CD8-positive, alpha-beta memory T cell (primary cell): ENCODE measurements at regions not wholly inside any gene's neighbourhood (a gene's known extent, or its start where the extent isn't known, plus 50 kb on each side); places are given as distances from the start of the nearest gene placed in this dataset.
"Not testable (repeated sequence)": the region's sequence is repeated elsewhere in the genome, so short reads cannot be mapped to it uniquely, and the experiment has no call there.

Source experiments
- CTCF ChIA-PET: fragments of 350-600 bp; sonication (Branson Sonifier 250); formaldehyde crosslinking; loops from one replicate; lab custom pipeline; 2021; ENCODE audit warnings: antibody characterized with exemption; lab: Charles Lee
- POLR2A ChIA-PET: fragments of 350-600 bp; sonication (Branson Sonifier 250); formaldehyde crosslinking; loops from one replicate; lab custom pipeline; 2021; ENCODE audit warnings: antibody characterized with exemption; lab: Charles Lee
- DNase-seq, 5 donors: peaks; one replicate each; pipeline versions ENCODE4 v3.0.0 to v3.0.0-alpha.2; 2020 to 2022; ENCODE audit warnings: mixed read lengths in 1 of 5
- H3K27ac ChIP-seq: one replicate; pipeline ENCODE4 v1.7.0; 2013; ENCODE audit warnings: low read depth, mild to moderate bottlenecking, low read length, moderate library complexity
- H3K27me3 ChIP-seq: 2 replicates; pipeline ENCODE4 v1.7.0; 2013; ENCODE audit warnings: low read length, mild to moderate bottlenecking; ENCODE audit not compliant: insufficient read depth, poor library complexity, severe bottlenecking
- H3K36me3 ChIP-seq: 2 replicates; pipeline ENCODE4 v1.7.0; 2013; ENCODE audit warnings: mild to moderate bottlenecking, low read length, moderate library complexity; ENCODE audit not compliant: insufficient read depth
- H3K4me1 ChIP-seq: 2 replicates; pipeline ENCODE4 v1.7.0; 2013; ENCODE audit warnings: mild to moderate bottlenecking, low read length, moderate library complexity; ENCODE audit not compliant: insufficient read depth
- H3K4me3 ChIP-seq: 2 replicates; pipeline ENCODE4 v1.7.0; 2013; ENCODE audit warnings: mild to moderate bottlenecking, low read length
- H3K9me3 ChIP-seq: 2 replicates; pipeline ENCODE4 v1.7.0; 2013; ENCODE audit warnings: mild to moderate bottlenecking, low read length
- H3K27ac Mint-ChIP-seq, 8 donors: one replicate each; pipeline ENCODE4 v1.8.0; 2020 to 2021; ENCODE audit warnings: mixed read lengths in 8 of 8, mild to moderate bottlenecking in 6 of 8, inconsistent platforms in 3 of 8, moderate library complexity in 3 of 8
- H3K27me3 Mint-ChIP-seq, 2 donors: one replicate each; pipeline ENCODE4 v1.8.0; 2020 to 2021; ENCODE audit warnings: mixed read lengths in 2 of 2, mild to moderate bottlenecking in 1 of 2, moderate library complexity in 1 of 2
- H3K36me3 Mint-ChIP-seq, 3 donors: one replicate each; pipeline ENCODE4 v1.8.0; 2020 to 2021; ENCODE audit warnings: mixed read lengths in 3 of 3, inconsistent platforms in 1 of 3, mild to moderate bottlenecking in 1 of 3
- H3K4me1 Mint-ChIP-seq, 3 donors: one replicate each; pipeline ENCODE4 v1.8.0; 2020 to 2021; ENCODE audit warnings: mixed read lengths in 3 of 3, inconsistent platforms in 1 of 3, mild to moderate bottlenecking in 1 of 3
- H3K4me3 Mint-ChIP-seq, 7 donors: one replicate each; pipeline ENCODE4 v1.8.0; 2020 to 2021; ENCODE audit warnings: mixed read lengths in 7 of 7, mild to moderate bottlenecking in 6 of 7, moderate library complexity in 4 of 7, inconsistent platforms in 2 of 7
- H3K9me3 Mint-ChIP-seq, 5 donors: one replicate each; pipeline ENCODE4 v1.8.0; 2020 to 2022; ENCODE audit warnings: mixed read lengths in 5 of 5, mild to moderate bottlenecking in 3 of 5, moderate library complexity in 2 of 5, inconsistent platforms in 1 of 5

DNA sequence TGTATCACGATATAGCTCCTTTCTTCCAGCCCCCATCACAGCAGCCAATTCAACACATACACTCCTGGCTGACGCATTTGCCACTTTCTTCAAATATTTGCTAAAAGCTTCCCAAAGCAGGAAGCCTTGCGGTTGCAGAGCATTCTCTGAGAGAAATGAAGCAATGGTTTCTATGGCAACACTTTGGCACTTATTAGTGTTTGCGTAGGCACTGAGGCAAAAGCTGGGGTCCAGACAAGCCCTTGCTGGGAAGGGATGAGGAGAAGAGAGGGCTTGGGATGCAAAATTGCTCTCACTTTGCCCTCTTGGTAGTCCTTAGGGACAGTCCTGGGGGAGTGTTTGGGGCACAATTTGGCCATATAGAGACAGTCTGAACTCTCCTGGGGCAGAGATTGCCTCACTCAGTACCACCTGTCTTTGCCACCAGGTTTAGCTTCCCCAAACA is 55.0 kb upstream of the PAK3 start:
- Mint-ChIP-seq H3K4me1 (peaks cover 0 to 15% (median 5%) of the 10 kb centered on the region in 3 donors), H3K27ac (peak overlapping the region in 4 of 8 donors; percentile 38 to 80 (median 42)), H3K9me3 (no peaks in the 10 kb centered on the region), H3K36me3 (no peaks in the 10 kb centered on the region), H3K27me3 (peaks cover 0 to 2% of the 10 kb centered on the region in 2 donors), H3K4me3 (peak overlapping the region in 3 of 7 donors; percentile 22 to 65 (median 55))
- H3K4me1 ChIP-seq = no peaks in the 10 kb centered on the region
- DNase-seq = peak in 4 of 5 donors; percentile 0 to 44 (median 32)
- H3K27me3 ChIP-seq = no peaks in the 10 kb centered on the region
- H3K27ac ChIP-seq = no peak overlapping the region
- H3K4me3 ChIP-seq = no peak overlapping the region
- ChIA-PET POLR2A (no interaction called here), CTCF (no interaction called here)
- H3K9me3 ChIP-seq = no peaks in the 10 kb centered on the region
- H3K36me3 ChIP-seq = no peaks in the 10 kb centered on the region

DNA sequence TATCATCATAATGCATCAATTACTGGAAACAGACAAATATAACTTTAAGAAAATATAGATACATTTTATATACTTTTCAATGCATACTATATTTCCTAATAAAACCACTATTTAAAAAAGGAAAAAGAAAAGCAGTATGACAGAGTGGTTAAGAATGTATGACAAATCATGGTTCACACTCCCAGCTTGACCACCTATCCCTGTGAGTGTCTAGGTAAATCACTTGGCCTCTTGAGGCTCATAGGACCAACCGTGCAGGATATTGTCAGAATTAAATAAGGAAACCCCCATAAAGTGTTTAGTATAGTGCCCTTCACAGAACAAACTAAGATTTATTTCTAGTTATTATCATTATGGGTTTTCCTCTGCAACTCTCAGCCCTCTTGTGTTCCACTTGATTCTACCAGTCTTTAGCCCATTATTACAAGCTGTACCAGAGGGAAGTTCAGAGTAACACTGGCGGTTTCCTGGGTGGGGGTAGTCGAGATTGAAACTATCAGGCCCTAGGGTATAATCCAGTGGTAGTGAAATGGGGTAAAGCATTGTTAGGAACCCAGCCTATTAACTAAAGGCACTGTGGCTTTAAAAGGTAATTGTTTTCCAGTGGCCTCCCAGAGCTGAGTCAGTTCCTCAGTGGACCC is 55.5 kb upstream of the PAK3 start:
- Mint-ChIP-seq H3K4me1 (peaks cover 0 to 15% (median 5%) of the 10 kb centered on the region in 3 donors), H3K27ac (peak overlapping the region in 6 of 8 donors; percentile 28 to 70 (median 41)), H3K27me3 (peaks cover 0 to 2% of the 10 kb centered on the region in 2 donors), H3K4me3 (peak overlapping the region in 4 of 7 donors; percentile 13 to 65 (median 38)), H3K36me3 (no peaks in the 10 kb centered on the region), H3K9me3 (no peaks in the 10 kb centered on the region)
- Histone ChIP-seq H3K9me3 (no peaks in the 10 kb centered on the region), H3K36me3 (no peaks in the 10 kb centered on the region), H3K4me3 (no peak overlapping the region), H3K27me3 (no peaks in the 10 kb centered on the region), H3K4me1 (no peaks in the 10 kb centered on the region), H3K27ac (no peak overlapping the region)
- ChIA-PET POLR2A (no interaction called here), CTCF (no interaction called here)
- DNase-seq = no peak

DNA sequence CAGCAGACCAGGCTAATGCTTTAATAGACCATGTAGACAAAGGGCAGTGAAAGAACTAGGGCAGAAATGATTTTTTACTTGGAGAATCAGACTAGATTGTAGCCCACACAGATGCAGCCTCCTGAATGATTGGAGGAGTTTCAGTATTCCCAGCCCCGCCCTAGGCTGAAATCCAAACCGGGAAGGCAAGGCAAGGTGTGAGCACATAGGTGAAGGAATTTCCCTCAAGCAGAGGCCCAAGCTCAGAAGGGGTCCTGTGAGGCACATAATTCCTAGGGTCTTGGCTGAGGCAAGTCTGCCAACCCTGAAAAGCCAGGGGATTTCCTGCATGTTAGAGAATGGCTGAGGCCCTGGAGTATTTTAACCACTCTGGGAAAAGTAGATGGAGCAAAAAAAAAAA is 56.4 kb upstream of the PAK3 start:
- no peak overlapping the region for H3K4me3 ChIP-seq
- no peaks in the 10 kb centered on the region for H3K9me3 Mint-ChIP-seq
- ChIA-PET CTCF (no interaction called here), POLR2A (no interaction called here)
- H3K27ac ChIP-seq = no peak overlapping the region
- H3K4me1 ChIP-seq = no peaks in the 10 kb centered on the region
- H3K27ac Mint-ChIP-seq = peak overlapping the region in 1 of 8 donors; percentile 77
- H3K9me3 ChIP-seq = no peaks in the 10 kb centered on the region
- H3K27me3 ChIP-seq = no peaks in the 10 kb centered on the region
- peaks cover 0 to 15% (median 5%) of the 10 kb centered on the region in 3 donors for H3K4me1 Mint-ChIP-seq
- no peaks in the 10 kb centered on the region for H3K36me3 ChIP-seq
- no peak overlapping the region for H3K4me3 Mint-ChIP-seq
- peaks cover 0 to 2% of the 10 kb centered on the region in 2 donors for H3K27me3 Mint-ChIP-seq
- H3K36me3 Mint-ChIP-seq = no peaks in the 10 kb centered on the region
- no peak for DNase-seq

DNA sequence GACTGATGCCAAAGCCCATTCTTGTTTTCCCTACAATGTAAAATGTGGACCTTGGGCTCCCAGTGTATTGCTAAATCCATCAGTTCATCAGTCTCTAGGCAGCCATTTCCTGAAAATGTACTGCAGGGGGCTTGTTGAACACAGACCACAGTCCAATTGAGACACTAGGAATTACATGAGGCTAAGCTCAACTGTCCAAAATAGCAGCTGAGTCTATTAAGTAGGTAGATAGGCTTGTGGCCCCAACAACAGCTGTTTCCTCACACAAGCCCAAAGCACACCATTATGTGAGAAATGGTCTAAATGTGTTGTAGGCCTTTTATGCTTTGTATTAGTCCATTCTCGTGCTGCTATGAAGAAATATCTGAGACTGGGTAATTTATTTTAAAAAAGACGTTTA is 60.0 kb upstream of the PAK3 start:
- CTCF ChIA-PET = no interaction called here
- Mint-ChIP-seq H3K4me1 (peaks cover 0 to 7% (median 0%) of the 10 kb centered on the region in 3 donors), H3K27me3 (peaks cover 2 to 7% of the 10 kb centered on the region in 2 donors), H3K9me3 (no peaks in the 10 kb centered on the region), H3K4me3 (no peak overlapping the region), H3K36me3 (no peaks in the 10 kb centered on the region), H3K27ac (no peak overlapping the region)
- H3K36me3 ChIP-seq = no peaks in the 10 kb centered on the region
- POLR2A ChIA-PET = no interaction called here
- H3K27ac ChIP-seq = no peak overlapping the region
- no peak for DNase-seq
- H3K27me3 ChIP-seq = no peaks in the 10 kb centered on the region
- H3K4me3 ChIP-seq = no peak overlapping the region
- H3K4me1 ChIP-seq = no peaks in the 10 kb centered on the region
- no peaks in the 10 kb centered on the region for H3K9me3 ChIP-seq

DNA sequence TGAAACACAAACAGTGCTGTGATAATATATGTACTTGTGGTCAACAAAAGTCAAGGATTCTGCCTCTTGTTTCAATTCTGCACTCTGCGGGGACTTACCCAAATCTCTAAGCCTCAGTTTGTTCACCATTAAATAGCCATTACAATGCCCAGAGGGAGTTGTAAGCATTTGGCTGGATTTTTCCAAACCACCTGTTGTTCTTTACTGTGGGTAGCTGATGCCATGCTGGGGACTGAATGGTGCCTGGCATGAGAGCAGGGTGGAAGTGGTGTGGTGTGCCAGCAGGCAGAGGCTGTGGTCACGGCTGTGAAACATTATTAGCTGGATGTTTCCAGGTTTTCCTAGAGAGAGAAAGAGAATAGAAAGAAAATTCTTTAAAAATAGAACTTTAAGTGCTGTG is 60.7 kb upstream of the PAK3 start:
- H3K36me3 Mint-ChIP-seq = no peaks in the 10 kb centered on the region
- CTCF ChIA-PET = no interaction called here
- H3K27me3 Mint-ChIP-seq = peaks cover 2 to 7% of the 10 kb centered on the region in 2 donors
- no peak for DNase-seq
- H3K4me1 Mint-ChIP-seq = peaks cover 0 to under 1% (median 0%) of the 10 kb centered on the region in 3 donors
- H3K9me3 Mint-ChIP-seq = no peaks in the 10 kb centered on the region
- no peaks in the 10 kb centered on the region for H3K9me3 ChIP-seq
- H3K27ac ChIP-seq = no peak overlapping the region
- H3K4me3 ChIP-seq = no peak overlapping the region
- H3K27me3 ChIP-seq = no peaks in the 10 kb centered on the region
- H3K4me1 ChIP-seq = no peaks in the 10 kb centered on the region
- H3K36me3 ChIP-seq = no peaks in the 10 kb centered on the region
- H3K27ac Mint-ChIP-seq = no peak overlapping the region
- POLR2A ChIA-PET = no interaction called here
- no peak overlapping the region for H3K4me3 Mint-ChIP-seq

DNA sequence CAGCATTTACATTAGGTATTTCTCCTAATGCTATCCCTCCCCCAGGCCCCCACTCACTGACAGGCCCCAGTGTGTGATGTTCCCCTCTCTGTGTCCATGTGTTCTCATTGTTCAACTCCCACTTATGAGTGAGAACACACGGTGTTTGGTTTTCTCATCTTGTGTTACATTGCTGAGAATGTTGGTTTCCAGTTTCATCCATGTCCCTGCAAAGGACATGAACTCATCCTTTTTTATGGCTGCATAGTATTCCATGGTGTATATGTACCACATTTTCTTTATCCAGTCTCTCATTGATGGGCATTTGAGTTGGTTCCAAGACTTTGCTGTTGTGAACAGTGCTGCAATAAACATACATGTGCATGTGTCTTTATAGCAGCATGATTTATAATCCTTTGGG is 73.0 kb upstream of the PAK3 start:
- H3K4me3 Mint-ChIP-seq, CTCF ChIA-PET, DNase-seq, H3K9me3 ChIP-seq, H3K4me1 Mint-ChIP-seq, H3K9me3 Mint-ChIP-seq, H3K27ac ChIP-seq, H3K4me3 ChIP-seq, POLR2A ChIA-PET, H3K36me3 Mint-ChIP-seq, H3K4me1 ChIP-seq, H3K27me3 ChIP-seq, H3K36me3 ChIP-seq, H3K27ac Mint-ChIP-seq: not testable (repeated sequence)
- H3K27me3 Mint-ChIP-seq = peaks cover 0 to 12% of the 10 kb centered on the region in 2 donors

DNA sequence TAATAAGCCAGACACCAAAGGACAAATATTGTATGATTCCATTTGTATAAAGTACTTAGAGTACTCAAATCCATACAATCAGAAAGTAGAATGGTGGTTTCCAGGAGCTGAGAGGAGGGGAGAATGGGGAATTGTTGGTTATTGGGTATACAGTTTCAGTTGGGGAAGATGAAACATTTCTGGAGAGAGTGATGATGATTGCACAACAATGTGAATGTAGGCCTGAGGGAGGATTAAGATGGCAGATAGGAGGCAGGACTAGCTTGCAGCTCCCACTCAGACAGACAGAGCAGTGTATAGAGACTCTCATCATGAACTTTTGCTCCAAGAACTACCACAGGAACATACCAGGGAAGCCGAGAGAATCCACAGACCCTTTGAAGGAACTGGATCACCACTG is 75.7 kb upstream of the PAK3 start:
- peaks cover 4 to 14% of the 10 kb centered on the region in 2 donors for H3K27me3 Mint-ChIP-seq
- no peak for DNase-seq
- CTCF ChIA-PET = no interaction called here
- H3K36me3 ChIP-seq = no peaks in the 10 kb centered on the region
- H3K4me3 Mint-ChIP-seq = no peak overlapping the region
- no peaks in the 10 kb centered on the region for H3K9me3 ChIP-seq
- no peak overlapping the region for H3K27ac ChIP-seq
- no peaks in the 10 kb centered on the region for H3K36me3 Mint-ChIP-seq
- peaks cover 0 to 8% (median 0%) of the 10 kb centered on the region in 5 donors for H3K9me3 Mint-ChIP-seq
- no peaks in the 10 kb centered on the region for H3K27me3 ChIP-seq
- H3K4me3 ChIP-seq = no peak overlapping the region
- H3K27ac Mint-ChIP-seq = no peak overlapping the region
- POLR2A ChIA-PET = no interaction called here
- no peaks in the 10 kb centered on the region for H3K4me1 Mint-ChIP-seq
- no peaks in the 10 kb centered on the region for H3K4me1 ChIP-seq

DNA sequence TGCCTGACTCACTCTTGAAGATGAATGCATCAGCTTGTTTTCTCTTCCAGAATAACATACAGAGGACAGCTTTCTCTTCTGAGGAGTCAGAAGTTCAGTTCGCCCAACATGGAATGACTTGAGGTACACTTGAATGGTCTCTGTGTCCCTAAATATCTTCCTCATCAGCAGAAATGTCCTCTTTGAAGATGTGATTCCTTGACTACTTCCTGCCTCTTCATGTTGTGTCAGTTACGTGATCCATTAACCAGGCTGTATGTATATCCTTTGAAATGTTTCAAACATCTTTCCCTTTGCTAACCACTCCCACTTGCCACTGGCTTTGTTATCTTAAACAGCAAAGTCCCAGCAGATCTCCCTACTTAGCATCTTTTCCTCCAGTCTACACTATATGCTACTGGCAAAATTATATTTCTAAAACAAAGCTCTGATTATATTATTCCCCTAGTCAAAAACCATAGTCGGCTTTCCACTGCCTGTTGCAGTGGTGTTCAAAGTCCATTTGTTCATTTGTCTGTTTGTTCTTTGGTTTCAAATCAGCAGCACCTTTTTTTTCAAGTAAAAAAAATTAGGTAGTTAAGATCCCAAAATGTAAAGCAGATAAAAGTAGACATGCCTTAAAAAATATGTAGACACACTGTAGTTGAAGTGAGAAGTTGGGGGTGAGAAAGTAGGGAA is 82.1 kb upstream of the PAK3 start:
- Histone ChIP-seq H3K4me1 (no peaks in the 10 kb centered on the region), H3K4me3 (no peak overlapping the region), H3K27me3 (no peaks in the 10 kb centered on the region), H3K27ac (no peak overlapping the region), H3K9me3 (no peaks in the 10 kb centered on the region), H3K36me3 (no peaks in the 10 kb centered on the region)
- POLR2A ChIA-PET = no interaction called here
- Mint-ChIP-seq H3K9me3 (no peaks in the 10 kb centered on the region), H3K27me3 (peaks cover 3 to 4% of the 10 kb centered on the region in 2 donors), H3K4me3 (no peak overlapping the region), H3K4me1 (no peaks in the 10 kb centered on the region), H3K27ac (no peak overlapping the region), H3K36me3 (no peaks in the 10 kb centered on the region)
- DNase-seq = no peak
- CTCF ChIA-PET = no interaction called here
